ENCODE measurements at regions not wholly inside any gene's neighbourhood (a gene's known extent, or its start where the extent isn't known, plus 50 kb on each side); places are given as distances from the start of the nearest gene placed in this dataset.

- Mint-ChIP-seq H3K4me1 (ENCODE audit: low read depth, unreplicated experiment) (no peaks in the 10 kb centered on the region), H3K27ac (ENCODE audit: unreplicated experiment) (no peak overlapping the region), H3K36me3 (ENCODE audit: low read depth, unreplicated experiment) (no peaks in the 10 kb centered on the region), H3K4me3 (ENCODE audit: unreplicated experiment) (no peak overlapping the region), H3K27me3 (ENCODE audit: low read depth, unreplicated experiment) (no peaks in the 10 kb centered on the region), H3K9me3 (ENCODE audit: unreplicated experiment) (no peaks in the 10 kb centered on the region)
- H3K4me1 ChIP-seq (ENCODE audit: insufficient read depth, low read length), result no peaks in the 10 kb centered on the region
- H3K36me3 ChIP-seq (ENCODE audit: insufficient read depth, low read length), result no peaks in the 10 kb centered on the region
- TF ChIP-seq EZH2 (IDR thresholded peaks at IDR 0.05; ENCODE audit: insufficient read depth, low read length), result no peak
- TF ChIP-seq, protein P1, sequence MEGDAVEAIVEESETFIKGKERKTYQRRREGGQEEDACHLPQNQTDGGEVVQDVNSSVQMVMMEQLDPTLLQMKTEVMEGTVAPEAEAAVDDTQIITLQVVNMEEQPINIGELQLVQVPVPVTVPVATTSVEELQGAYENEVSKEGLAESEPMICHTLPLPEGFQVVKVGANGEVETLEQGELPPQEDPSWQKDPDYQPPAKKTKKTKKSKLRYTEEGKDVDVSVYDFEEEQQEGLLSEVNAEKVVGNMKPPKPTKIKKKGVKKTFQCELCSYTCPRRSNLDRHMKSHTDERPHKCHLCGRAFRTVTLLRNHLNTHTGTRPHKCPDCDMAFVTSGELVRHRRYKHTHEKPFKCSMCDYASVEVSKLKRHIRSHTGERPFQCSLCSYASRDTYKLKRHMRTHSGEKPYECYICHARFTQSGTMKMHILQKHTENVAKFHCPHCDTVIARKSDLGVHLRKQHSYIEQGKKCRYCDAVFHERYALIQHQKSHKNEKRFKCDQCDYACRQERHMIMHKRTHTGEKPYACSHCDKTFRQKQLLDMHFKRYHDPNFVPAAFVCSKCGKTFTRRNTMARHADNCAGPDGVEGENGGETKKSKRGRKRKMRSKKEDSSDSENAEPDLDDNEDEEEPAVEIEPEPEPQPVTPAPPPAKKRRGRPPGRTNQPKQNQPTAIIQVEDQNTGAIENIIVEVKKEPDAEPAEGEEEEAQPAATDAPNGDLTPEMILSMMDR (IDR thresholded peaks at IDR 0.05; ENCODE audit: insufficient read depth, low read depth, low read length), result no peak
- DNase-seq (ENCODE audit: low read depth), result no peak
- H3K27ac ChIP-seq (ENCODE audit: low read depth, low read length), result no peak overlapping the region
- H4K20me1 ChIP-seq (ENCODE audit: insufficient read depth, low read length), result no peaks in the 10 kb centered on the region
- H3K79me2 ChIP-seq (ENCODE audit: insufficient read depth, low read length), result no peaks in the 10 kb centered on the region
- no peak overlapping the region for H2AFZ ChIP-seq (ENCODE audit: low read depth, low read length)
- FAIRE-seq, result no peak
- H3K9ac ChIP-seq (ENCODE audit: low read length), result no peak overlapping the region
- no peak overlapping the region for H3K4me2 ChIP-seq (ENCODE audit: low read length)
- H3K9me3 ChIP-seq (ENCODE audit: insufficient read depth, low read depth, low read length), result no peaks in the 10 kb centered on the region
- no peak overlapping the region for H3K4me3 ChIP-seq (ENCODE audit: insufficient read depth, low read depth, low read length)
- H3K27me3 ChIP-seq (ENCODE audit: insufficient read depth, low read length), result no peaks in the 10 kb centered on the region
Measured at GRCh38 chr4:127240764-127241105, 392.0 kb upstream of the INTU start.

DNA sequence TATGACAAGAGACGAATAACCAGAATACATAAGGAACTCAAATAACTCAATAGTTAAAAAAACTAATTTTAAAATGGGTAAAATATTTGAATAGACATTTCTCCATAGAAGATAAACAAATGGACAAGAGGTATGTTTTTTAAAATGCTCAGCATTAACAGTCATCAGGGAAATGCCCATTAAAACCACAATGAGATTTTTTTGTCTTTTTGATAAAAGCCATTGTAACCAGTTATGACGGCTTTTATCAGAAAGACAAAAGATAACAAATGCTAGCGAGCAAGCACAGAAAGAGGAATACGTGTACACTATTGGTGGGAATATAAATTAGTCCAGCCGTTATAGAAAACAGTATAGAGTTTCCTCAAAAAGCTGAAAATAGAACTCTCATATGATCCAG, 388.2 kb upstream of the INTU start:
- Mint-ChIP-seq H3K36me3 (ENCODE audit: low read depth, unreplicated experiment) (no peaks in the 10 kb centered on the region), H3K9me3 (ENCODE audit: unreplicated experiment) (peaks cover 1% of the 10 kb centered on the region), H3K4me1 (ENCODE audit: low read depth, unreplicated experiment) (peaks cover 7% of the 10 kb centered on the region), H3K27ac (ENCODE audit: unreplicated experiment) (no peak overlapping the region), H3K4me3 (ENCODE audit: unreplicated experiment) (no peak overlapping the region), H3K27me3 (ENCODE audit: low read depth, unreplicated experiment) (no peaks in the 10 kb centered on the region)
- Histone ChIP-seq H3K4me1 (ENCODE audit: insufficient read depth, low read length) (no peaks in the 10 kb centered on the region), H3K27ac (ENCODE audit: low read depth, low read length) (no peak overlapping the region), H3K4me3 (ENCODE audit: insufficient read depth, low read depth, low read length) (no peak overlapping the region), H3K4me2 (ENCODE audit: low read length) (no peak overlapping the region), H3K36me3 (ENCODE audit: insufficient read depth, low read length) (no peaks in the 10 kb centered on the region), H3K79me2 (ENCODE audit: insufficient read depth, low read length) (no peaks in the 10 kb centered on the region), H2AFZ (ENCODE audit: low read depth, low read length) (no peak overlapping the region), H4K20me1 (ENCODE audit: insufficient read depth, low read length) (no peaks in the 10 kb centered on the region), H3K9me3 (ENCODE audit: insufficient read depth, low read depth, low read length) (no peaks in the 10 kb centered on the region), H3K9ac (ENCODE audit: low read length) (no peak overlapping the region), H3K27me3 (ENCODE audit: insufficient read depth, low read length) (no peaks in the 10 kb centered on the region)
- DNase-seq (ENCODE audit: low read depth), result peak; percentile 9
- no peak for TF ChIP-seq EZH2 (IDR thresholded peaks at IDR 0.05; ENCODE audit: insufficient read depth, low read length)
- TF ChIP-seq, protein P1 (IDR thresholded peaks at IDR 0.05; ENCODE audit: insufficient read depth, low read depth, low read length), result no peak
- FAIRE-seq, result no peak

- H3K9me3 ChIP-seq (ENCODE audit: insufficient read depth, low read depth, low read length), result no peaks in the 10 kb centered on the region
- H3K4me1 Mint-ChIP-seq (ENCODE audit: low read depth, unreplicated experiment), result peaks cover 12% of the 10 kb centered on the region
- no peak overlapping the region for H3K4me2 ChIP-seq (ENCODE audit: low read length)
- no peaks in the 10 kb centered on the region for H3K36me3 Mint-ChIP-seq (ENCODE audit: low read depth, unreplicated experiment)
- no peak for FAIRE-seq
- no peak overlapping the region for H3K4me3 ChIP-seq (ENCODE audit: insufficient read depth, low read depth, low read length)
- no peaks in the 10 kb centered on the region for H3K36me3 ChIP-seq (ENCODE audit: insufficient read depth, low read length)
- no peak for TF ChIP-seq EZH2 (IDR thresholded peaks at IDR 0.05; ENCODE audit: insufficient read depth, low read length)
- TF ChIP-seq, protein P1 (IDR thresholded peaks at IDR 0.05; ENCODE audit: insufficient read depth, low read depth, low read length), result no peak
- H3K79me2 ChIP-seq (ENCODE audit: insufficient read depth, low read length), result no peaks in the 10 kb centered on the region
- no peak overlapping the region for H3K9ac ChIP-seq (ENCODE audit: low read length)
- no peaks in the 10 kb centered on the region for H3K27me3 ChIP-seq (ENCODE audit: insufficient read depth, low read length)
- H4K20me1 ChIP-seq (ENCODE audit: insufficient read depth, low read length), result no peaks in the 10 kb centered on the region
- H3K4me1 ChIP-seq (ENCODE audit: insufficient read depth, low read length), result no peaks in the 10 kb centered on the region
- H3K9me3 Mint-ChIP-seq (ENCODE audit: unreplicated experiment), result peaks cover 1% of the 10 kb centered on the region
- H3K27ac Mint-ChIP-seq (ENCODE audit: unreplicated experiment), result no peak overlapping the region
- H3K27me3 Mint-ChIP-seq (ENCODE audit: low read depth, unreplicated experiment), result no peaks in the 10 kb centered on the region
- no peak overlapping the region for H3K4me3 Mint-ChIP-seq (ENCODE audit: unreplicated experiment)
- H3K27ac ChIP-seq (ENCODE audit: low read depth, low read length), result no peak overlapping the region
- no peak for DNase-seq (ENCODE audit: low read depth)
- no peak overlapping the region for H2AFZ ChIP-seq (ENCODE audit: low read depth, low read length)
Measured at GRCh38 chr4:127246963-127247952, 385.5 kb upstream of the INTU start.
